K562 (cell line): ENCODE measurements at regions not wholly inside any gene's neighbourhood (a gene's known extent, or its start where the extent isn't known, plus 50 kb on each side); places are given as distances from the start of the nearest gene placed in this dataset.

Experiments used
- ARNT ChIP-seq, 2 experiments: fragments of 450-650 bp; IDR thresholded peaks; 2 replicates each; pipeline ENCODE4 v1.6.1; 2016; ENCODE audit warnings: mild to moderate bottlenecking in 1 of 2
- BACH1 ChIP-seq: fragments of 200-800 bp; sonication (Bioruptor generic); IDR thresholded peaks from 2 replicates; pipeline ENCODE4 v1.6.1; 2016; ENCODE audit warnings: missing genetic modification characterization, missing compliant biosample characterization
- DACH1 ChIP-seq: fragments of 450-650 bp; IDR thresholded peaks from 2 replicates; pipeline ENCODE4 v1.6.1; 2018; ENCODE audit not compliant: partially characterized antibody
- ESRRA ChIP-seq: fragments of 450-650 bp; IDR thresholded peaks from 2 replicates; pipeline ENCODE4 v1.6.1; 2014; ENCODE audit warnings: low read depth, mild to moderate bottlenecking, moderate library complexity, borderline replicate concordance
- JUND ChIP-seq, 2 experiments: IDR thresholded peaks; 2 replicates in 1 of 2; 3 replicates in 1 of 2; pipeline ENCODE4 v1.6.1; 2011; ENCODE audit warnings: borderline replicate concordance in 2 of 2, low read depth in 2 of 2, low read length in 2 of 2, improper control_type of control experiment in 1 of 2, missing biosample characterization in 1 of 2, missing genetic modification characterization in 1 of 2, missing genetic modification reagents in 1 of 2
- PML ChIP-seq: IDR thresholded peaks from 2 replicates; pipeline ENCODE4 v1.6.1; 2012; ENCODE audit warnings: low read length, inconsistent platforms
- TAF1 ChIP-seq: IDR thresholded peaks from 2 replicates; pipeline ENCODE4 v1.6.1; 2011; ENCODE audit warnings: mild to moderate bottlenecking, low read length, moderate library complexity; ENCODE audit not compliant: insufficient read depth, control insufficient read depth, severe bottlenecking; ENCODE audit errors: extremely low read depth
- TCF7L2 ChIP-seq: fragments of 150-350 bp; IDR thresholded peaks from 2 replicates; pipeline ENCODE4 v1.6.1; 2016; ENCODE audit warnings: low read depth, mild to moderate bottlenecking, low read length, moderate library complexity
- TGIF2 ChIP-seq: sonication (generic); formaldehyde crosslinking; IDR thresholded peaks from 2 replicates; pipeline ENCODE4 v1.8.1; 2022; ENCODE audit warnings: mild to moderate bottlenecking, missing genetic modification reagents, moderate library complexity
- ZNF586 ChIP-seq: fragments of 450-650 bp; formaldehyde crosslinking; conservative IDR thresholded peaks from 2 replicates; pipeline ENCODE4 v1.4.0; 2020; ENCODE audit warnings: mild to moderate bottlenecking, moderate library complexity
- TF ChIP-seq, protein P1 (sequence below), 3 experiments: IDR thresholded peaks in 2 of 3; conservative IDR thresholded peaks in 1 of 3; 2 replicates each; pipeline ENCODE4 v1.5.1; 2011 to 2012; ENCODE audit warnings: low read length in 3 of 3, mild to moderate bottlenecking in 3 of 3, control low read depth in 2 of 3, improper control_type of control experiment in 1 of 3, inconsistent platforms in 1 of 3, low read depth in 1 of 3, mixed read lengths in 1 of 3, moderate library complexity in 1 of 3; ENCODE audit not compliant: insufficient read depth in 2 of 3
- TF ChIP-seq, protein P2 (sequence below), 3 experiments: fragments of 200-800 bp in 1 of 3; sonication (Bioruptor generic) in 1 of 3; sonication (generic) in 1 of 3; formaldehyde crosslinking in 1 of 3; IDR thresholded peaks; 2 replicates each; pipeline versions ENCODE4 v1.6.1 to v1.8.0; 2016 to 2022; ENCODE audit warnings: mild to moderate bottlenecking in 2 of 3, missing compliant biosample characterization in 2 of 3, missing genetic modification characterization in 2 of 3, missing genetic modification reagents in 1 of 3
- TF ChIP-seq, protein P3 (sequence below), 2 experiments: fragments of 450-650 bp; formaldehyde crosslinking in 1 of 2; IDR thresholded peaks; 2 replicates each; pipeline versions ENCODE4 v1.4.0 to v1.6.1; 2014 to 2020; ENCODE audit warnings: mild to moderate bottlenecking in 2 of 2, borderline replicate concordance in 1 of 2, low read depth in 1 of 2

DNA sequence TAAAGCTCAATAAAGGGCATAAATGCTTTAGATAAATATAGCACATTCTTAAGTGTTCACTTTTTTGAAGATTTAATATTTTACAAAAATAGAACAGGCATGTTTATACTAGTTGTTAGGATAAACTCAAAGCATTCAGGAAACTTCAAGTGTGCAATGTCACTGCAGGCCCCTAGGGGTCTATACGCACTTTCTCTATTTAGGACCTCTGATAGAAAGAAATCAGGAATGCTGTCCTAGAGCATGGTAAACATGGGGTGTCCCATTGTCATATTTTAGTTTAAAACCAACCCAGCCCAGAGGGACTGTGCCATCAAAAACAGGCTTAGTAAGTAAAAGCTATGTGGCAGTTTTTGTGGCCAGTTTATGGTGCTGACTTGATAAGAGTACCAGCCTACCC lies 102.2 kb downstream of the BARHL2 start:
- TF ChIP-seq ZNF586 (CRISPR knock-in tag) (no peak), TAF1 (no peak), ESRRA (no peak), TGIF2 (CRISPR knock-in tag) (no peak), PML (no peak), DACH1 (no peak), ARNT (IDR thresholded peaks at IDR 0.05) (no peak), TCF7L2 (no peak), BACH1 (no peak), JUND (IDR thresholded peaks at IDR 0.05; ENCODE audit: borderline replicate concordance, low read depth, low read length) (no peak), JUND (tag; IDR thresholded peaks at IDR 0.05; ENCODE audit: borderline replicate concordance, low read depth, low read length) (no peak)
- TF ChIP-seq, protein P1, sequence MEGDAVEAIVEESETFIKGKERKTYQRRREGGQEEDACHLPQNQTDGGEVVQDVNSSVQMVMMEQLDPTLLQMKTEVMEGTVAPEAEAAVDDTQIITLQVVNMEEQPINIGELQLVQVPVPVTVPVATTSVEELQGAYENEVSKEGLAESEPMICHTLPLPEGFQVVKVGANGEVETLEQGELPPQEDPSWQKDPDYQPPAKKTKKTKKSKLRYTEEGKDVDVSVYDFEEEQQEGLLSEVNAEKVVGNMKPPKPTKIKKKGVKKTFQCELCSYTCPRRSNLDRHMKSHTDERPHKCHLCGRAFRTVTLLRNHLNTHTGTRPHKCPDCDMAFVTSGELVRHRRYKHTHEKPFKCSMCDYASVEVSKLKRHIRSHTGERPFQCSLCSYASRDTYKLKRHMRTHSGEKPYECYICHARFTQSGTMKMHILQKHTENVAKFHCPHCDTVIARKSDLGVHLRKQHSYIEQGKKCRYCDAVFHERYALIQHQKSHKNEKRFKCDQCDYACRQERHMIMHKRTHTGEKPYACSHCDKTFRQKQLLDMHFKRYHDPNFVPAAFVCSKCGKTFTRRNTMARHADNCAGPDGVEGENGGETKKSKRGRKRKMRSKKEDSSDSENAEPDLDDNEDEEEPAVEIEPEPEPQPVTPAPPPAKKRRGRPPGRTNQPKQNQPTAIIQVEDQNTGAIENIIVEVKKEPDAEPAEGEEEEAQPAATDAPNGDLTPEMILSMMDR (IDR thresholded peaks at IDR 0.05 in 2 of 3, conservative IDR thresholded peaks at IDR 0.05 in 1 of 3; ENCODE audit: insufficient read depth in 2 of 3, low read depth in 1 of 3, low read length in 3 of 3) = peak in 2 of 3 experiments; percentile 40 to 46; a peak in 3 of 6 replicates
- TF ChIP-seq, protein P2, sequence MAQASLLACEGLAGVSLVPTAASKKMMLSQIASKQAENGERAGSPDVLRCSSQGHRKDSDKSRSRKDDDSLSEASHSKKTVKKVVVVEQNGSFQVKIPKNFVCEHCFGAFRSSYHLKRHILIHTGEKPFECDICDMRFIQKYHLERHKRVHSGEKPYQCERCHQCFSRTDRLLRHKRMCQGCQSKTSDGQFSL (CRISPR knock-in tag; IDR thresholded peaks at IDR 0.05) = no peak
- TF ChIP-seq, protein P2 (tag; IDR thresholded peaks at IDR 0.05) = no peak
- TF ChIP-seq, protein P3, sequence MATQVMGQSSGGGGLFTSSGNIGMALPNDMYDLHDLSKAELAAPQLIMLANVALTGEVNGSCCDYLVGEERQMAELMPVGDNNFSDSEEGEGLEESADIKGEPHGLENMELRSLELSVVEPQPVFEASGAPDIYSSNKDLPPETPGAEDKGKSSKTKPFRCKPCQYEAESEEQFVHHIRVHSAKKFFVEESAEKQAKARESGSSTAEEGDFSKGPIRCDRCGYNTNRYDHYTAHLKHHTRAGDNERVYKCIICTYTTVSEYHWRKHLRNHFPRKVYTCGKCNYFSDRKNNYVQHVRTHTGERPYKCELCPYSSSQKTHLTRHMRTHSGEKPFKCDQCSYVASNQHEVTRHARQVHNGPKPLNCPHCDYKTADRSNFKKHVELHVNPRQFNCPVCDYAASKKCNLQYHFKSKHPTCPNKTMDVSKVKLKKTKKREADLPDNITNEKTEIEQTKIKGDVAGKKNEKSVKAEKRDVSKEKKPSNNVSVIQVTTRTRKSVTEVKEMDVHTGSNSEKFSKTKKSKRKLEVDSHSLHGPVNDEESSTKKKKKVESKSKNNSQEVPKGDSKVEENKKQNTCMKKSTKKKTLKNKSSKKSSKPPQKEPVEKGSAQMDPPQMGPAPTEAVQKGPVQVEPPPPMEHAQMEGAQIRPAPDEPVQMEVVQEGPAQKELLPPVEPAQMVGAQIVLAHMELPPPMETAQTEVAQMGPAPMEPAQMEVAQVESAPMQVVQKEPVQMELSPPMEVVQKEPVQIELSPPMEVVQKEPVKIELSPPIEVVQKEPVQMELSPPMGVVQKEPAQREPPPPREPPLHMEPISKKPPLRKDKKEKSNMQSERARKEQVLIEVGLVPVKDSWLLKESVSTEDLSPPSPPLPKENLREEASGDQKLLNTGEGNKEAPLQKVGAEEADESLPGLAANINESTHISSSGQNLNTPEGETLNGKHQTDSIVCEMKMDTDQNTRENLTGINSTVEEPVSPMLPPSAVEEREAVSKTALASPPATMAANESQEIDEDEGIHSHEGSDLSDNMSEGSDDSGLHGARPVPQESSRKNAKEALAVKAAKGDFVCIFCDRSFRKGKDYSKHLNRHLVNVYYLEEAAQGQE (IDR thresholded peaks at IDR 0.05; ENCODE audit: borderline replicate concordance) = no peak
- TF ChIP-seq, protein P3 (CRISPR knock-in tag; IDR thresholded peaks at IDR 0.05; ENCODE audit: low read depth) = no peak
